T-helper 1 cell treated with Interleukin-12 subunit alpha and Interleukin-12 subunit beta and Interleukin-4 antibody, amounts not matched to agents 30 ng/mL and 1 ng/mL, for 36 hours (primary cell): ENCODE measurements at regions not wholly inside any gene's neighbourhood (a gene's known extent, or its start where the extent isn't known, plus 50 kb on each side); places are given as distances from the start of the nearest gene placed in this dataset.
"Not testable (repeated sequence)": the region's sequence is repeated elsewhere in the genome, so short reads cannot be mapped to it uniquely, and the experiment has no call there.

ENCODE experiments used
- intact Hi-C: fragments of 100-400 bp; cut with micrococcal nuclease; formaldehyde crosslinking; loops from one replicate; pipeline ENCODE4 v1.15.1; 2024

DNA sequence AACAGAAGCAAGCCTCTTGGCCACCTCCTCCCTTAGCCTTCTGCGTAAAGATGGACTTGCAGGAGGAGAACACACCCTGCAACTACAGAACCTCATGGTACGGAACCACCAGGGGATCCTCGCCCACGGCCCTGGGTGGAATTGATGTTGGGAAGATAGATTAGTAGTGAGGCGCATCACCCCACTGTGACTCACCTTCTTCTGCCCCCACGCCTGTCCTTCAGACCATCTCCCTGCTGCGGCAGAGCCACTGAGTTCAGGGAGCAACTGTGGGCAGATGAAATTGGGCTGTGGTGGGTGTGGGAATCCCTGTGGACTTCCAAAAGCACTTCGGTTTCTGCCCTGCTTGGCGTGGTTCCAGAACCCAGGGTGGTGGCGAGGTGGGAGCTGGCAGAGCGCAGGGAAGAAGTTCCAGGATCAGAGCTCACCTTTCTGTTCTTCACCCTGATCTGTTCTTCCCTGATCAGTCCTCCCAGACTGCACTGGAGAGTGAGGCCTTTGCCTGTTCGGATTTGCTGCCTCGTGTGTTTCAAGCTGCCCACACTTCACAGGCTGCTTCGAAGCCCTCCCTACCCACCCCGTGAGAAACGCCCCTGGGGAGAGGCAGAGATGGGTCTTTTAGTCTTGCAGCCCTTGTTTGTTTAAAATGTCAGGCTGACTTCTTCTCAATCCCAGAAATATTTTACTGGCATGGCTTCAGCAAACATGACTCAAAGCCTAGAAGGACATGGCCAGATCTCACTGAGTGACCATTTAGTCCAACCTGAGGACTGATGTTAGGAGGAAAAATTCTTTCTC, 92.8 kb upstream of the MLN start:
- intact Hi-C loops, result no loop called here

DNA sequence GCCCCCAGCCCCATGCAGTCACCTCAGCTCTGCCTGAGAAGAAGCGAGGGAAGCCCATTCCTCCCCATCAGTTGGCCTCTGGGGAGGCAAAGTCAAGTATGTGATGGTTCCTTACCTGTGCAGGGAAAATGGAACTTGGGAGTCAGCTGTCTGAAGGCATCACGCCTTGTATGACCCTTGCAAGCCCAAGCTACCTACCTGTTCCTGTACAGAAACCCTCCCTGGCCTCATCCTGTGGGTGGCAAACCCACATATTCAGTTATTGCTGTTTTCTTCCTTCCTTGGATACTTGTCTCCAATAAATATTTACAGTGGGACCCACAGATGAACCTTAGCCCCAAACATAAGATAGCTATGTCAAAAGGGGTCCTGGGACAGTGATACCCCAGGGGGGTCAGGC, 92.2 kb upstream of the MLN start:
- intact Hi-C loops, result loop anchor here (1.0 kb wide), 1 partner anchor 8 kb away; no protein-coding TSS in a partner anchor

DNA sequence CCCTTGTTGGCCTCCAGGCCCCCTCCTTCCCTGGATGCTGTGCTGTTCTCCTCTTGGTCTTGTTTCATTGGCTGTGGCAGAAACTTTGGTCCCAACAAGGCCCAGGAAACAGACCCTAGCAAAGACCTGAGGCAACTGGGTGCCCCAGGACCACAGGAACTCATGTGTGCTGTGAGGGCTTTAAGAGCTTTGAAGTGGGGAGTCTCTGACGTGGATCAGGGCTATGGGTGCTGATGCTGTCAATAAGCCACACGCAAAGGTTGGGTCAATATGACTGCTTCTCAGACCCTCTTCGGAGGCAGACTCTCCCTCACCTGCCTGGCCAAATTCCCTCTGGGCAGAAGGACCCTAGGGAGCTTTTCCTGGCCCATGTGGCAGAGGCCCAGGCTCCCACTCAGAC, 91.5 kb upstream of the MLN start:
- intact Hi-C loops, result loop anchor here (1.0 kb wide), 1 partner anchor 9 kb away; no protein-coding TSS in a partner anchor

- intact Hi-C loops, result no loop called here
Measured at GRCh38 chr6:33894438-33894837, 90.6 kb upstream of the MLN start.

DNA sequence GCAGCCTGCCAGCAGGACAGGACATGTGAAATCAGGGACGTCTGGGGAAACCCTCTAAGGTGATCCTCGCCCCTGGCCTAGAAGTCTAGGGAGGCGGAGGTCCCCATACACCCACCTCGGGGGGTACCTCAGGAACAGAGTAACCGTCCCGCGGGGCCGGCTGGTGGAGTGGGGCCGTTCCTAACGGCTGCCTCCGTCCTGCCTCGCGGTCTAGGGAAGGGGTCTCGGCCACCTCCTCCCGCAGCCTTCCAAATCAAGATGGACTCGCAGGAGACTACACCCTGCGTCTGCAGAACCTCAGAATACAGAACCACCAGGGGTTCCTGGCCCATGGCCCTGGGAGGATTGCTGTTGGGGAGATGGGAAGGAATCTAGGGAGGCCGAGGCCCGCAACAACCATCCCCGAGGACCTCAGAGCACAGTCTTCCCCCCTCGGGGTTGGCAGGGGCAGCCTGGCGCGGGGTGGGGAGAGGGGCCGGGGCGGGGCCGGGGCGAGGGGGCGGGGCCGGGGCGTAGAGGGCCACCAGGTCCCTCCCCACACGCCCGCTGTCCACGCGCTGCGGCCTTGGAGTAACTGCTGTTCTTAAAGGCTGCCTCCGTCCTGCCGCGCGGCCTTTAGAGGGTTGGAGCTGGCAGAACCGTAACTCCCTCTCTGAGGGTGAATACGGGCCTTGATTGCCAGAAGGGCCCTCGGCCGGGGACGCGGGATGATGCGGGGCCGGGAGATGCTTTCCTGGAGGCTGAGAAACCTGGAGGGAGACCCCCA, 89.0 kb upstream of the MLN start:
- intact Hi-C loops, result no loop called here

GRCh38 chr6:33888664-33889200, 84.9 kb upstream of the MLN start:
- intact Hi-C loops, result no loop called here

DNA sequence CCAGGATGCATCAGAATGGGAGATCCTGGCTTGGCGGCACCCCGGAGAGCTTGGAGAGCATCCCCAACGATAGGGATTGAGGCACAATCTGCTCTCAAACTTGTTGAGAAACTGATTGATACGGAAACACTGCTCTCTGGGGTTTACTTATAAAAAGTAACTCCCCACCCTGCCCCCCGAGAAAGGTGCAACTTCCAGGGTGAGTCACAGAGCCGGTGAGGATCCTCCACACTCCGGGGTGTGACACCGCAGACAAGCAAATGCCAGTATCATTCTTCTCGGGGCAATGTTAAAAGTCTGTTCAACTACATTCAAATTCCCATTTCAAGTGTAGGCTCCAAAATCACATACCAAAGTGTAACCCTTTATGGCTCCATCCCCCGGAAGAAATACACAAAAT, 84.4 kb upstream of the MLN start:
- intact Hi-C loops, result no loop called here

GRCh38 chr6:33886673-33887144, 82.9 kb upstream of the MLN start:
- intact Hi-C loops, result loop anchor here (2.0 kb wide), 1 partner anchor 18 kb away; no protein-coding TSS in a partner anchor

DNA sequence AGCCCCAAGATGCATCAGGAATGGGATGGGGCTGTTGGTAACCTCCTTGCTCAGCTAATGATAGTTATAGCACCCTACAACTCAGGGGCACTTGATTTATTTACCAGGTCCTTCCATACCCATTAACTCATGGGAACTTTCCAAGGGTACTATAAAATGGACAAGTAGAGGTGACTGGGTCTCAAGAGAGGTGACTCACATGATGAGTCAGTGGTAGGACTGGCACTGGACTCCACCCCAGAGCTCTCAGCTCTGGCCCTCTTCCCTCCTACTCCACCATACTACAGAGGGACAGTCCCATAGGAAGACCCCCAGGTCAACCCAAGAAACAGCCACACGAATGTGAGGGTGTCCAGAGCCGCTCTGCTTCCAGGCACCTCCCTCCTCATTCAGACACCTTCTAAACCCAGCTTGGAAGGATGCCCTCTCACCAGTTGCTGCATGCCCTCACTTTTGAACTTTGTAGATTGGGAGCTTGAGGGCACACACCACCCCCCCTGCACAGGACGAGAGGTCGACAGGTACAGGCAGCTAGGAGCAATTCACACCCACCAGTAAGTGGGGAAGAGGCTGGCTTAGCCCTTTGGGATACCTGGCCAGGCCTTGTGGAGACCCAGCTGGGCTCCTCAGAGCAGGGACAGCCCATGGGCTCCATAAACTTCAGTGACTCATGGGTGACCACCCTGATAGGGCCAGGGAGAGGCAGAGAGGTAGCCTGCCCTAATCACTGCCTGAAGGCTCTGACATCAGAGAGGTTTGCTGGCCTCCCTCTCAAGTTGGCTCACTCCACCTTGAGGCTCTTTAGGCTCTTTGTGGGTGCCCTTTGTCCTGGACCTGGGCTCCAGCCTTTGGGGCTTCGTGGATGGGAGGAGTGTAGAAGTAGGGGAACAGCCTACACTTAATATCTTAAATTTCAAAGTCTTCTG, 81.6 kb upstream of the MLN start:
- intact Hi-C loops, result loop anchor here (2.0 kb wide), 1 partner anchor 19 kb away; no protein-coding TSS in a partner anchor

GRCh38 chr6:33883621-33884020, 79.8 kb upstream of the MLN start:
- intact Hi-C loops, result not testable (repeated sequence)

DNA sequence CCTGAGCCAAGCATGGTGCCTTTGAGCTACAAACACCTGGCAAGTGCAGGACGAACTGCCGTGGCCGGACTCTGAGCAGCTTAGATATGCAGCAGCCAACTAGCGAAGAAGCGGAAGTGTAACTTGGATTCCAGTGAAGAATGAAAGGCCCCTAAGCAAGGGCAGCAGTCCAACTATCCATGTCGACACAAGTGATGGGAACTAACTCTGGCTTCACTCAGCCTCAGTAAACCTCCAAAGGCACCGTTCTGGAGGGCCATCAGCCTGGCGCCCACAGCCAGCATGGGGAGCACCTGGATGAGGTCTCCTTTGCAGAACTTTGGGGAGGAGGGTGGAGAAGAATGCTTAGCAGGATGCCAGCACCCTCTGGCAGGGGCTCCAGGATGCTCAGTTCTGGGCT, 78.4 kb upstream of the MLN start:
- intact Hi-C loops, result no loop called here

- intact Hi-C loops, result no loop called here
Measured at GRCh38 chr6:33880766-33881165, 77.0 kb upstream of the MLN start.

DNA sequence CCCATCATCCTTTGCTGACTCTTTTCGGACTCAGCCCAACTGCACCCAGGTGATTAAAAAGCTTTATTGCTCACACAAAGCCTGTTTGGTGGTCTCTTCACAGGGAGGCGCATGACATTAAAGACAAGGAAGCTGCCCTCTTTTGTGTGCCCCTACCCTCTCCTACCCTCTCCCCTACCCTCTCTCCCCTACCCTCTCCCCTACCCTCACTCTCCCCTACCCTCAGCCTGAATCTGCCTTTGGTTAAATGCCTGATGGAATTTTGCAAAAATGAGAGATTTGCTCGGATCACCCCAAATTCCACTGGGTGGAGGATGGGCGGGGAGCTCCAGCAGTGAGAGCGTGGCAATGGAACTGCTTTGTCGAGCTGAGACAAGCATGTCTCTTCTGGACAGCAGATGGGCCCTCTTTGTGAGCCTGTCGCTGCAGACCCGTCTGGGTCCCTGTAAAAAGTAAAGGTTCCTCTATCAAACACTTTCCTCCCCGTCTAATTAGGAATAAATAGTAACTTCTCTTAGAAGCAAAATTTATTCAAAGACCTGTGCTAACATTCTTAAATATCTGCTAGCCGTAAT, 76.4 kb upstream of the MLN start:
- intact Hi-C loops, result no loop called here

DNA sequence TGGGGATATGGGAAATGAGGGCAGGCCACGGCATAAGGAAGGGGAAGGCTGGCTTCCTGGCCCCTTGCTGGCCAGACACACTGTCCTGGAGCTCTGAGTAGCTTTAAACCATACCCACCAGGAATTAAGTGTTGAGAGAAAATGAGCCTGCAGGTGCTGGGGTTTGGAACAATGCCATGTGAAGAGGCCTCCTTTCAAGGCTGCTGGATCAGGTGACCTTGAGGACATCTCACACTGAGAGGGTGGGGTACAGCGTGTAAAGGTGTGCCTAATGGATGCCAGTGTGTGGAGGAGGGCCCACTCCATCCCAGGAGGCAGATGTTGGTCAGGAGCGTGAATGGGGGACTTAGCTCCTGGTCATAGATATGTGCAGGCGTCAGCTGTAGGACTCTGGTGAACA, 74.8 kb upstream of the MLN start:
- intact Hi-C loops, result no loop called here

DNA sequence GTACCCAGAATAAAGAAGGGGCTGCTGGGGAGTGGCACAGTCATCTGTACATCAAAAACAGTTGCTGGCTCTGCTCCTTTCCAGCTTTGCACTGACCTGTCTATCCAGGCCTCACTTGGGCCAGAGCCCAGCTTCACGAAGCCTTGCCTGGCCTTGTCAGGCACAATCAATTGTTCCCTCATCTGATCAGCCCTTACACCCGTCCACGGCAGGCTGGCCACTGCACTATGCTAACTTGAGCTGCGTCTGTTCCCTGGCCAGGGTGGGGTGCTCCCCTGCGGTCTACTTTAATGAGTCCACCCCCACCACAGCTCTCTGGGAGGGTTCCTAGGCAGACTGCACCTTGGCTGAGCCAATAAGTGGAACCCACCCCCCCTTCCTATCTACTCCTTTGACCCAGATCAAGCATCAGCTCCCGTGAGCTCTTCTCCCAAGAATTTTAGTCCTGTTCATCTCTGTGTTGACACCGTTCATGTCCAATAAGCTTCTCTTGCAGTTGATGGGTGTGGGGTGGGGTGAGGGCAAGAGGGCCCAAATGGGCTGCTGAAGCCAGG, 74.3 kb upstream of the MLN start:
- intact Hi-C loops, result no loop called here

GRCh38 chr6:33875696-33876095, 71.9 kb upstream of the MLN start:
- intact Hi-C loops, result no loop called here

DNA sequence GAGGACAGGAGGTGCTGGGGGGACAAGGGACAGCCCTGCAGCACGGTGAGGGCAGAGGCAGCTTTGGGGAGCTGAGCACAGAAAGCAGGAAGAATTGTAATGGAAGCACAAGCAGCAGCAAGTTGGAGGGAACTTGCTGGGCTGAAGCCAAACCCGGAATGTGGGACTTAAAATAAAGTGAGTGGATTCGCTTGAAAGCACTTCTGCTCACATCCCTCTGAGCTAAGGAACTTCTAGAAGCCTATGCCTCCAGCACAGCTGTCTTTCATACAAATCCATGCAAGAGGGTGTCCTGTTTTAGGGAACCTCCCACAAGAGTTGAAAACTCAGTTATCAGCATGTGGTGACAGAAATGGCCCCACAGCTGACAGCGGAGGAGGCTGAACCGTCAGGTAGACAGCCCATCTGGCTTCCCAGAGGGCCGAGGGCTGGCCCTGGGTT, 71.4 kb upstream of the MLN start:
- intact Hi-C loops, result no loop called here

DNA sequence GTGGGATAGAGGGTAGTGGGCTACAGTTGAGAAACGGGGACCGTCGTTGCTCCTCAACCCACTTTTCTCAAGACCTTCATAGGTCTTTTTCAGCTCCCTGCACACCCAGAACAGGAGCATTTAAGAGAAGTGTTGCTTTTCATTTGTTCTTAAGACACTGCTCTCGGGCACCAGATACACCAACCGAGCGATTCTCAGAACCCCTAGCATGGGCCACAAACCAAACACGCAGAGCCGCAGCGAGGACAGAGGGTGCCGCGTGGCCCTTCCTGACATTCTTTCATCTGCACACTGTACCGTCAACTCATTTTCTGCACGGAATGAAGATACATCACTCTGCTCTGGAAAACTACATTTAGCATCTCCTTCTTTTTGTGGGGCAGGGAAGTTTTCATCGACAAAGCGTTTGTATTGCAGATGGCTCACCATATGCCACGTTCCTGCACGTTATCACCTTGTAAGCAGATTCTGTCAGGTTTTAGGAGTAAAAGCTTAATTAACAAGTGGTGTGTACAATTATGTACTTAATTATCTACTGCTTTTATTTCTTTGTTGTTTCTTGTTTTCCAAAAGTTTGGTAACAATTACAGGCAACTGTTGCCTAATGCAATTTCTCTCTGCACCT, 70.4 kb upstream of the MLN start:
- intact Hi-C loops, result no loop called here

DNA sequence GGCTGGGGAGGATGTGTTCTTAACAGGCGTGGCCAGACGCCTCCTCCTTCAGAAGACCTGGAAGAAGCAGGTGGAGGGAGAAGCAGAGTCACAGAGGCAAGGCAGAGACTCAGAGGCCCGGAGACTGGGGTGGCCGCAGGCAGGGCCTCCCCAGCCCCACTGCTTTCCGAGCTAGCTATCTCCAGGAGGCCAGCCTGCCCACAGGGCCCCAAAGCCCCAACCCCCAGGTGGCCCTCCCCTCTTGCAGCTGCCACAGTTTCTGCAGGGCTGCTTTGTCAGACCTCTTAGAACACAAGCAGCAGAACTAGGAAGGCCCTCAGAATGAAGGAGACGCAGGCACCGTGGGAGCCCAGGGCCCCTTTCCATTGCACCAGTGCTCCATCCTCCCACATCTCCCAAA, 69.0 kb upstream of the MLN start:
- intact Hi-C loops, result no loop called here
